ENCODE measurements at regions not wholly inside any gene's neighbourhood (a gene's known extent, or its start where the extent isn't known, plus 50 kb on each side); places are given as distances from the start of the nearest gene placed in this dataset.

DNA sequence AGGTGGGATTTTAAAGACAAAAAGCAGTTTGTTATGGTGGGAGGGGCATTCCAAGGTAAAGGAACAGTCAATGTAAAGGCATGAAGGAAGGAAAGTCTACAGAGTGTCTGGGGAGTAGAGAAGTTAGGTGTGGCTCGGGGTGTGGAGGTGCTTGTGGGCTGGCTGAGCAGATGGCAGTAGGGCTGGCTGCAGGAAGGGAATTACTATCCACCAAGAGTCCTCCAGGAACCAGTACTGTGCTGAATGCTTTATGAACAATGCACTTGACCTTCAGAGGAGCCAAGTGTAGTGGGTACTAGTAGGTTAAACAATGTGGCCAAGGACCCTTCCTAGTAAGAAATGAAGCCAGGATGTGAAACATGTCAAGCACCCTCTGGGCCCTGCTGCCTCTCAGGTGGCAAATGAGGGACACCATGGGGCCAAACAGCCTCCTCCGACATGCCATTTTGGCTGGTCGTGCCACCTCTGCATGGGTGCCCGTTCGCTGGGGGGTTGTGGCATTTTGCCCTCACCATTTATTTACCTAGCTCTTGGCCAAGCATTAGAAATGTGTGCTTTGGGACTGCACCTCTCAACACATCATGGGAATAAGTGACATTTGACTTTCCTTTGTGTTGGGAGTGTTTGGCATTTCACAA is 123.6 kb upstream of the TENM4 start:
- Histone ChIP-seq H3K9ac (replicated peaks in 1 of 4; ENCODE audit: extremely low read depth in 1 of 4, low read depth in 3 of 4, low read length in 3 of 4) (no peak overlapping the region), H2BK12ac (ENCODE audit: low read depth, low read length) (no peak overlapping the region), H3K36me3 (ENCODE audit: control insufficient read depth in 2 of 4, insufficient read depth in 4 of 4, low read length in 3 of 4) (no peaks in the 10 kb centered on the region), H3K4me2 (ENCODE audit: insufficient read depth in 1 of 2, low read depth in 2 of 2, low read length in 2 of 2) (no peak overlapping the region), H2AFZ (ENCODE audit: low read length) (no peak overlapping the region), H3K27me3 (replicated peaks in 1 of 4; ENCODE audit: control insufficient read depth in 3 of 4, extremely low read depth in 1 of 4, insufficient read depth in 3 of 4, low read length in 3 of 4) (no peaks in the 10 kb centered on the region), H3K4me3 (ENCODE audit: extremely low read depth in 1 of 4, insufficient read depth in 2 of 4, low read depth in 3 of 4, low read length in 4 of 4) (no peak overlapping the region), H3K79me1 (ENCODE audit: low read depth, low read length) (no peaks in the 10 kb centered on the region), H2BK20ac (ENCODE audit: low read length) (no peak overlapping the region), H2BK120ac (replicated peaks; ENCODE audit: low read depth, low read length) (no peak overlapping the region), H3K18ac (ENCODE audit: extremely low read depth, low read length) (no peak overlapping the region), H4K91ac (replicated peaks; ENCODE audit: insufficient read length, low read length) (no peak overlapping the region), H3K14ac (ENCODE audit: insufficient read length) (no peak overlapping the region), H3K23me2 (ENCODE audit: low read depth, low read length) (no peaks in the 10 kb centered on the region), H3K79me2 (ENCODE audit: control insufficient read depth in 1 of 2, insufficient read depth in 2 of 2, low read length in 2 of 2) (no peaks in the 10 kb centered on the region), H2AK5ac (ENCODE audit: low read depth, low read length) (no peak overlapping the region), H4K20me1 (replicated peaks in 1 of 2; ENCODE audit: control insufficient read depth in 1 of 2, insufficient read depth in 2 of 2, low read length in 2 of 2) (no peaks in the 10 kb centered on the region), H3K23ac (ENCODE audit: insufficient read length) (no peak overlapping the region), H3K9me3 (ENCODE audit: insufficient read depth in 2 of 2, low read depth in 1 of 2, low read length in 1 of 2) (no peaks in the 10 kb centered on the region), H3K4me1 (replicated peaks in 1 of 4; ENCODE audit: control insufficient read depth in 3 of 4, insufficient read depth in 4 of 4, low read length in 3 of 4) (no peaks in the 10 kb centered on the region), H3K56ac (replicated peaks; ENCODE audit: insufficient read length, low read depth, low read length) (no peak overlapping the region), H4K5ac (ENCODE audit: insufficient read length, low read depth, low read length) (no peak overlapping the region), H4K8ac (ENCODE audit: extremely low read depth, insufficient read depth, low read length) (no peak overlapping the region), H3K27ac (ENCODE audit: low read depth, low read length) (no peak overlapping the region), H2BK15ac (ENCODE audit: low read length) (no peak overlapping the region), H3K4ac (replicated peaks; ENCODE audit: insufficient read length, low read depth, low read length) (no peak overlapping the region), H2BK5ac (ENCODE audit: low read depth, low read length) (no peak overlapping the region)
- no peak for DNase-seq (ENCODE audit: low read depth in 1 of 2, low spot score in 2 of 2)
- TF ChIP-seq TEAD4 (IDR thresholded peaks at IDR 0.05; ENCODE audit: low read depth, low read length) (no peak), JUND (IDR thresholded peaks at IDR 0.05; ENCODE audit: low read length) (no peak), GABPA (IDR thresholded peaks at IDR 0.05; ENCODE audit: borderline replicate concordance, insufficient read depth, low read length) (no peak), RAD21 (IDR thresholded peaks at IDR 0.05 in 1 of 2, conservative IDR thresholded peaks at IDR 0.05 in 1 of 2; ENCODE audit: low read depth in 2 of 2, low read length in 2 of 2) (no peak), NRF1 (IDR thresholded peaks at IDR 0.05; ENCODE audit: low read depth, low read length) (no peak), CHD1 (IDR thresholded peaks at IDR 0.05; ENCODE audit: low read depth, low read length) (no peak), CHD2 (IDR thresholded peaks at IDR 0.05; ENCODE audit: low read length) (no peak), TCF12 (IDR thresholded peaks at IDR 0.05; ENCODE audit: low read depth, low read length) (no peak), SRF (IDR thresholded peaks at IDR 0.05; ENCODE audit: low read depth, low read length) (no peak), BACH1 (IDR thresholded peaks at IDR 0.05; ENCODE audit: low read length) (no peak)
- TF ChIP-seq, protein P1, sequence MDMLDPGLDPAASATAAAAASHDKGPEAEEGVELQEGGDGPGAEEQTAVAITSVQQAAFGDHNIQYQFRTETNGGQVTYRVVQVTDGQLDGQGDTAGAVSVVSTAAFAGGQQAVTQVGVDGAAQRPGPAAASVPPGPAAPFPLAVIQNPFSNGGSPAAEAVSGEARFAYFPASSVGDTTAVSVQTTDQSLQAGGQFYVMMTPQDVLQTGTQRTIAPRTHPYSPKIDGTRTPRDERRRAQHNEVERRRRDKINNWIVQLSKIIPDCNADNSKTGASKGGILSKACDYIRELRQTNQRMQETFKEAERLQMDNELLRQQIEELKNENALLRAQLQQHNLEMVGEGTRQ (IDR thresholded peaks at IDR 0.05; ENCODE audit: low read length) = no peak
- TF ChIP-seq, protein P2, sequence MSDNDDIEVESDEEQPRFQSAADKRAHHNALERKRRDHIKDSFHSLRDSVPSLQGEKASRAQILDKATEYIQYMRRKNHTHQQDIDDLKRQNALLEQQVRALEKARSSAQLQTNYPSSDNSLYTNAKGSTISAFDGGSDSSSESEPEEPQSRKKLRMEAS (IDR thresholded peaks at IDR 0.05) = no peak
- ChIA-PET POLR2A (ENCODE audit: partially characterized antibody) (no interaction called here), CTCF (ENCODE audit: partially characterized antibody) (no interaction called here)
- FAIRE-seq = no peak
- WGBS, 2 experiments (ENCODE audit: extremely low coverage in 1 of 2, insufficient coverage in 1 of 2, insufficient read length in 1 of 2, insufficient replicate concordance in 2 of 2, low coverage in 1 of 2, low lambda C conversion rate in 2 of 2, missing lambda C conversion rate in 1 of 2) = 96% methylated on average over 5 of the region's 5 CpGs; no CpG with 5 or more reads in 1 of the 2 experiments

All from H1 (cell line).